Lung (tissue), 11 donors: ENCODE measurements at regions not wholly inside any gene's neighbourhood (a gene's known extent, or its start where the extent isn't known, plus 50 kb on each side); places are given as distances from the start of the nearest gene placed in this dataset.

ENCODE experiments used
- ATAC-seq: fragments of 200-7000 bp; cut with Tn5 transposase; one replicate; pipeline ENCODE4 v1.9.1; 2020; ENCODE audit warnings: moderate number of reproducible peaks; ENCODE audit not compliant: insufficient read depth, low FRiP score
- DNase-seq, 3 donors: peaks; one replicate each; pipeline ENCODE4 v3.0.0-alpha.2; 2013 to 2017
- H3K27ac ChIP-seq, 2 donors: one replicate each; pipeline ENCODE4 v1.5.1; 2013; ENCODE audit warnings: mild to moderate bottlenecking in 2 of 2, moderate library complexity in 2 of 2, control low read depth in 1 of 2, inconsistent platforms in 1 of 2, low read depth in 1 of 2, low read length in 1 of 2
- H3K27me3 ChIP-seq, 3 donors: one replicate each; pipeline ENCODE4 v1.5.1; 2013; ENCODE audit warnings: low read length in 2 of 3; ENCODE audit not compliant: control insufficient read depth in 3 of 3, insufficient read depth in 3 of 3
- H3K36me3 ChIP-seq, 4 donors: one replicate each; pipeline ENCODE4 v1.5.1; 2013; ENCODE audit warnings: low read length in 4 of 4, mild to moderate bottlenecking in 1 of 4, moderate library complexity in 1 of 4; ENCODE audit not compliant: control insufficient read depth in 4 of 4, insufficient read depth in 4 of 4
- H3K4me1 ChIP-seq, 5 donors: one replicate each; pipeline ENCODE4 v1.5.1; 2013; ENCODE audit warnings: low read length in 5 of 5, mild to moderate bottlenecking in 2 of 5, moderate library complexity in 1 of 5; ENCODE audit not compliant: control insufficient read depth in 5 of 5, insufficient read depth in 5 of 5
- H3K4me3 ChIP-seq: one replicate; pipeline ENCODE4 v1.5.1; 2013; ENCODE audit warnings: mild to moderate bottlenecking, control low read depth, moderate library complexity
- H3K9ac ChIP-seq, 2 donors: one replicate each; pipeline ENCODE4 v1.5.1; 2013; ENCODE audit warnings: low read length in 2 of 2, control low read depth in 1 of 2; ENCODE audit not compliant: insufficient read depth in 1 of 2
- H3K9me3 ChIP-seq, 4 donors: one replicate each; pipeline ENCODE4 v1.5.1; 2013; ENCODE audit warnings: low read length in 3 of 4, mild to moderate bottlenecking in 1 of 4, moderate library complexity in 1 of 4; ENCODE audit not compliant: control insufficient read depth in 4 of 4, insufficient read depth in 3 of 4
- WGBS, 2 donors: extraction: QIAGEN DNeasy Blood & Tissue Kit; methylation state at CpG; one replicate each; pipeline ENCODE4 v1.1.7; 2013; 5-methylcytosine and 5-hydroxymethylcytosine counted together
- TF ChIP-seq, protein P1 (sequence below): IDR thresholded peaks from 2 replicates; pipeline ENCODE4 v1.5.1; 2012; ENCODE audit warnings: mild to moderate bottlenecking; ENCODE audit errors: control extremely low read depth, extremely low read depth
- donor health status: control.
- donor health status: control.
- donor health status: Bipolar disorder and iron deficiency.
- donor health status: healthy.
- donor health status: DM: yes; HTN: yes; CAD: no.

DNA sequence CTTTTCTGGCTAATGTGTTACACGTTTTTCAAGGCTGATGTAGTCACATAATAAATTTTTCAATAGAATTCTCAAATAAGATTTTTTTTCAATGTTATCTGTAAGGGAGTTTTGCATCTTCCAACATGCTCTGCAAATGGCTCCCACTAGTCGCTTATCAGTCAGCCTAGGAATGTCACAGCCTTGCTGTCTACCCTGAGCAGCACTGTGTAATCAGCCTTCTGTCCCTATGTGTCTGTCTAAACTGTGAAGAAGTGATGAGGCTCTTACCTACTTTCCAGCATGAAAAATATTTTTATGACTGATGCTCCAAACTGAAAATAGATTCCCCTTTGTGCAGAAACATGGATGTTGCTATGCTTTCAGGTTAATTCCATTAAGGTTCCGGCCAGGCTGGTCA, 75.1 kb upstream of the FAM216B start:
- Histone ChIP-seq H3K4me1 (peaks cover 0 to 31% (median 12%) of the 10 kb centered on the region in 5 donors), H3K27me3 (no peaks in the 10 kb centered on the region), H3K27ac (no peak overlapping the region), H3K9me3 (no peaks in the 10 kb centered on the region), H3K36me3 (no peaks in the 10 kb centered on the region), H3K9ac (no peak overlapping the region), H3K4me3 (no peak overlapping the region)
- DNase-seq (no peak), ATAC-seq (no peak)
- WGBS, 2 donors, result 73 to 77% methylated on average over 3 of the region's 3 CpGs
- TF ChIP-seq, protein P1, sequence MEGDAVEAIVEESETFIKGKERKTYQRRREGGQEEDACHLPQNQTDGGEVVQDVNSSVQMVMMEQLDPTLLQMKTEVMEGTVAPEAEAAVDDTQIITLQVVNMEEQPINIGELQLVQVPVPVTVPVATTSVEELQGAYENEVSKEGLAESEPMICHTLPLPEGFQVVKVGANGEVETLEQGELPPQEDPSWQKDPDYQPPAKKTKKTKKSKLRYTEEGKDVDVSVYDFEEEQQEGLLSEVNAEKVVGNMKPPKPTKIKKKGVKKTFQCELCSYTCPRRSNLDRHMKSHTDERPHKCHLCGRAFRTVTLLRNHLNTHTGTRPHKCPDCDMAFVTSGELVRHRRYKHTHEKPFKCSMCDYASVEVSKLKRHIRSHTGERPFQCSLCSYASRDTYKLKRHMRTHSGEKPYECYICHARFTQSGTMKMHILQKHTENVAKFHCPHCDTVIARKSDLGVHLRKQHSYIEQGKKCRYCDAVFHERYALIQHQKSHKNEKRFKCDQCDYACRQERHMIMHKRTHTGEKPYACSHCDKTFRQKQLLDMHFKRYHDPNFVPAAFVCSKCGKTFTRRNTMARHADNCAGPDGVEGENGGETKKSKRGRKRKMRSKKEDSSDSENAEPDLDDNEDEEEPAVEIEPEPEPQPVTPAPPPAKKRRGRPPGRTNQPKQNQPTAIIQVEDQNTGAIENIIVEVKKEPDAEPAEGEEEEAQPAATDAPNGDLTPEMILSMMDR, result no peak

DNA sequence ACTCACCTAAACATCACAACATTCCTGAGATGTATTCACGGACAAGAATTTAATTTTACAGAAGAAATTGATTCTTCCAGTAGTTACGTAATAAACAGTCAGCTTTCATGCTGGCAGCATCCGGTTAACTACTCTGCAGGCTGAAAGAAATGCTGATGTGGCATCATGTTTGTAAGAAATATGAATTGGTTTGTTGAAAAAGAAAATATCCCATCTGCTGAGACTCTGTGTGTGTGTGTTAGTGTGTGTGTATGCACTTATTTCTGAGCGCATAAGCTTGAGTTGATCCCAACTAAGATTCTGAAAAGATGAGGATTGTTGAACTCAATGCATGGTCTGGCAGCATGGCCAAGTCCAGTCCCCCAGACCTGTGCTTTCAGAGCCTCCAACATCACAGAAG, 74.3 kb upstream of the FAM216B start:
- no peaks in the 10 kb centered on the region for H3K9me3 ChIP-seq
- no peaks in the 10 kb centered on the region for H3K36me3 ChIP-seq
- H3K27me3 ChIP-seq, result no peaks in the 10 kb centered on the region
- TF ChIP-seq, protein P1, result no peak
- no peak overlapping the region for H3K27ac ChIP-seq
- no peak overlapping the region for H3K4me3 ChIP-seq
- no peak overlapping the region for H3K9ac ChIP-seq
- H3K4me1 ChIP-seq, result peaks cover 0 to 31% (median 12%) of the 10 kb centered on the region in 5 donors
- ATAC-seq, result no peak
- 77 to 82% methylated on average over 4 of the region's 4 CpGs for WGBS, 2 donors
- peak; percentile 22 to 74 (median 67) for DNase-seq

DNA sequence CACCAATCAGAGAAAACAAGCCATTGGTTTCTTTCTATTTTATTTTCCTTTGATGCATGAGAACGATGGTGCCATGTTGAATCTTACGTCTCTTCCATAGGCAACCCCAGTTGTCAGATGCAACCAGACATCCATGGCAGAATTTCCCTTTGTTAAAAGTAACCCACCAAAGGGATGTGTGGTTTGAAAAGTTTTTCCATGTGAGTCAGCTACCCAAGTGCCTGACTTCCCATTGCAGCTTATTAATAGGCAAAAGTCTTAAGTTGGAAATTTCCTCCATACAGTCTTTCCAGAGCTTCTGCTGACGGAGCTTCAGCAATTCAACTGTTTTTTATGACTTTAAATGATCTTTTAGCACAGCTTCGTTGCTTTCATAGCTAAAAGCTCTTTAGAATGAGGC, 73.8 kb upstream of the FAM216B start:
- no peak overlapping the region for H3K27ac ChIP-seq
- no peaks in the 10 kb centered on the region for H3K9me3 ChIP-seq
- TF ChIP-seq, protein P1, result no peak
- no peak overlapping the region for H3K9ac ChIP-seq
- WGBS, 2 donors, result 81 to 86% methylated on average over 4 of the region's 4 CpGs
- no peaks in the 10 kb centered on the region for H3K27me3 ChIP-seq
- DNase-seq (no peak), ATAC-seq (no peak)
- peaks cover 0 to 26% (median 10%) of the 10 kb centered on the region in 5 donors for H3K4me1 ChIP-seq
- H3K4me3 ChIP-seq, result no peak overlapping the region
- no peaks in the 10 kb centered on the region for H3K36me3 ChIP-seq

DNA sequence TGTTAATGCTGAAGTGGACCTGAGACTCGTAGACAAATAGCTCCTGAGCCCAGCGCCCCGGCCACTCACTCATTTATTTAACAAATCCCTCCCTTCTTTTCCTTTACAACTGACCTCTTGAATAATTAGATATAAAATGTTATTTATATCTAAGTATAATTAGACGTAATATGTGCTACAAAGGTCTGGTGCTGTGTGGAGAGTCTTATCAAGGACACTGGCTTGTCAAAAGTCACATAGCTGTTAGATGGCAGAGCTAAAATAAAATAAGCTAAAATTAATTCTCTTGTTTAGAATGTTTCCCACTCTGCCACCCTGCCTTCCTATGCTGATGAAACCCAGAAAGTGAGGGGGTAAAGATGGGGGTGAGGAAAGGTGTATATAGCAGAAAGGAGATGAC, 73.0 kb upstream of the FAM216B start:
- Histone ChIP-seq H3K9ac (no peak overlapping the region), H3K4me1 (peaks cover 0 to 18% (median 5%) of the 10 kb centered on the region in 5 donors), H3K36me3 (no peaks in the 10 kb centered on the region), H3K27ac (no peak overlapping the region), H3K9me3 (no peaks in the 10 kb centered on the region), H3K27me3 (no peaks in the 10 kb centered on the region), H3K4me3 (no peak overlapping the region)
- 84 to 86% methylated on average over 4 of the region's 4 CpGs for WGBS, 2 donors
- ATAC-seq (no peak), DNase-seq (no peak)
- TF ChIP-seq, protein P1, result no peak
